AG09309 (cell line): ENCODE measurements at regions not wholly inside any gene's neighbourhood (a gene's known extent, or its start where the extent isn't known, plus 50 kb on each side); places are given as distances from the start of the nearest gene placed in this dataset.

Experiments used
- DNase-seq: peaks from one replicate; pipeline ENCODE4 v3.0.0-alpha.2; 2010; ENCODE audit warnings: low read depth
- H3K4me3 ChIP-seq: 2 replicates; pipeline ENCODE4 v1.5.1; 2011; ENCODE audit warnings: mild to moderate bottlenecking, low read depth, low read length, moderate library complexity; ENCODE audit not compliant: control insufficient read depth
- TF ChIP-seq, protein P1 (sequence below): IDR thresholded peaks from 2 replicates; pipeline ENCODE4 v1.5.1; 2011; ENCODE audit warnings: mild to moderate bottlenecking, low read depth, low read length, inconsistent platforms; ENCODE audit not compliant: insufficient read depth, control insufficient read depth; ENCODE audit errors: missing control alignments

DNA sequence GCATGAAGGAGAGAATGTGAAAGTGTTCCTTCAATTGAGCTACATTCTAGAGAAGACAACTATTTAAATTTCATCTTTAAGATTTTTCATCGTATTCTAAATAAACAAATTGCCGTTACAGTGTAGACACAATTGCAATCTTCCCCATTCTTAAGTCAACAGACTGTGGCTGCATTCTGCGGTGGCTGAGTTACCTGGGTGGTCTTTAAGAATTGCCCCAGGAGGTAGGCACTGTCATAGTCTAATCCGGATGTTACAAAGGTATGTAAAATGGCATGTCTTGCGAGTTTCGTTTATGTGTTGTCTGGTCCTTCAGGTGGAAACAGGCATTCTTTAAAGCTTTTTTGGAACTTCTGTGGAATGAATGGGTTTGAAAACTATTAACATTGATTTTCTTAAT, 586.1 kb upstream of the PITX2 start:
- DNase-seq = no peak
- H3K4me3 ChIP-seq = no peak overlapping the region
- TF ChIP-seq, protein P1, sequence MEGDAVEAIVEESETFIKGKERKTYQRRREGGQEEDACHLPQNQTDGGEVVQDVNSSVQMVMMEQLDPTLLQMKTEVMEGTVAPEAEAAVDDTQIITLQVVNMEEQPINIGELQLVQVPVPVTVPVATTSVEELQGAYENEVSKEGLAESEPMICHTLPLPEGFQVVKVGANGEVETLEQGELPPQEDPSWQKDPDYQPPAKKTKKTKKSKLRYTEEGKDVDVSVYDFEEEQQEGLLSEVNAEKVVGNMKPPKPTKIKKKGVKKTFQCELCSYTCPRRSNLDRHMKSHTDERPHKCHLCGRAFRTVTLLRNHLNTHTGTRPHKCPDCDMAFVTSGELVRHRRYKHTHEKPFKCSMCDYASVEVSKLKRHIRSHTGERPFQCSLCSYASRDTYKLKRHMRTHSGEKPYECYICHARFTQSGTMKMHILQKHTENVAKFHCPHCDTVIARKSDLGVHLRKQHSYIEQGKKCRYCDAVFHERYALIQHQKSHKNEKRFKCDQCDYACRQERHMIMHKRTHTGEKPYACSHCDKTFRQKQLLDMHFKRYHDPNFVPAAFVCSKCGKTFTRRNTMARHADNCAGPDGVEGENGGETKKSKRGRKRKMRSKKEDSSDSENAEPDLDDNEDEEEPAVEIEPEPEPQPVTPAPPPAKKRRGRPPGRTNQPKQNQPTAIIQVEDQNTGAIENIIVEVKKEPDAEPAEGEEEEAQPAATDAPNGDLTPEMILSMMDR = no peak

DNA sequence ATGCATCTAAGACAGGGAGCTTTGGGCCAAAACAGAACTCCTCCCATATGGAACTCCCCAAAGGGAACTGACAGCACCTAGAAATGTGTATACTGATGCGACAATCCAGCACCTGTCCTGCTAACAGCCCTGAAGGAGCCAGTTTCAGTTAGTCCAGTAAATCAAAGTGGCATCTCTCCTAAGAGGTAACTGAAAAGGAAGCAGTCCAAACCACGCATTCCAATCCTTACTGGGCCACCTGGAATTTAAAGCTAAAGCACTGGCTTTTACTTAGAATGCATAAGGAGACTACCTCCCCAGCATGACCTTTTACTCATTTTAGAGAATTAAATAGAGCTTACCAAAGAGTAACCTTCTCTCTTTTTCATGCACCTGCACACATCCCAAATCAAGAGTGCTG, 586.8 kb upstream of the PITX2 start:
- no peak overlapping the region for H3K4me3 ChIP-seq
- DNase-seq = no peak
- TF ChIP-seq, protein P1 = no peak

GRCh38 chr4:111210595-111210994, 587.7 kb upstream of the PITX2 start:
- TF ChIP-seq, protein P1 = no peak
- no peak overlapping the region for H3K4me3 ChIP-seq
- no peak for DNase-seq

DNA sequence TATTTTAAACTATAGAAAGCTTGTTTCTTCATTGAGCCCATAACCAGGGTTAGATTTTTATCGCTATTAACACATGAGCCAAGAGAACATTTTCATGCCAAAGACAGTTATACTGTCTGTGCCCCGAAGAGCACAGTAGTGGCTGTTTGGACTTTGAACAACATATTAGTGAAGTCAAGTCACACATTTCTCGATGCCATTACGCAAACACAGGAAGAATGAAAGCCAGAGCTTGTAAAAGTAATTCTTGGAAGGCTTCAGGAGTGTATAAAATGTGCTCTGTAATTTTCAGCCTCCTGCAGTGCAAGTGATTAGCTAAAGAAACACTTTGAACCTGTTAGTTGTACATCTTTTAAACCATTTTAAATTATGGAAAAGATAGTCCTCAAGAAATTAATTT, 590.7 kb upstream of the PITX2 start:
- DNase-seq = peak; percentile 40
- no peak overlapping the region for H3K4me3 ChIP-seq
- TF ChIP-seq, protein P1 = no peak

- no peak for DNase-seq
- TF ChIP-seq, protein P1 = no peak
- no peak overlapping the region for H3K4me3 ChIP-seq
Observed at GRCh38 chr4:111214371-111214770, 591.5 kb upstream of the PITX2 start.

DNA sequence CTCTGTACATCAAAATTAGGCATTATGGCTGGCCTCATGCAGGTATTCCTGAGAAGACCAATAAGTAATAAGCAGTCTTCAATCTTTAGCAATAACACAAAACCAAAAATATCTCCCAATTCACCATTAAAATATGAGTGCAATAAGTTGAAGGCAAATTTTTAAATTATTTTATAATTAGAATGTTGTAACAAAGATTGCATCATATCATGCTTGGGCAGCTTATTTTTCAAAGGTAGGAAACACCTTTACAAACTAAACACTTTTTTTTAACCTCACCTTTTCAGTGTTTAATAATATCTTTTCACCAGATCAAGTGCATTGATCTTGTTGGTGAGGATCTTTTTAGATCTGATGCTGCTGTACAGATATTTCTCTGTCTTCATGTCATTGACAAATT, 592.9 kb upstream of the PITX2 start:
- no peak overlapping the region for H3K4me3 ChIP-seq
- TF ChIP-seq, protein P1 = no peak
- DNase-seq = no peak

DNA sequence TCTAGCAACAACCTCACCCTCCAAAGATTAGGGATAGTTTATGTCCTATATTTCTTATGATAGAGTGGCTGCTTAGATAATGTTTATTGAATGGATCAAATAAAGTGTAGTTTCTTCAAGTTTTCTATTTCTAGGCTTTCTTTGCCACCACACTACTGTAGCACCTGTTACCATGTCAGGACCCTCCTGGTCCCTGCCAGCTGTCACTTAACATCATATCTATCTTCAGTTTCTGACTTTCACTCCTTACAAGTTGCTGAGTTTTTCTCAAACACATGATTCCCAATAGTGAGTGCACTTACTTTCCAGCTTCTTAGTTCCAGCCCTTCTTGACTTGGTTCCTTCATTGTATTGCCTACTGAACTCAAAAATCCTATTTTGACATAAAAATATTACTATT, 593.9 kb upstream of the PITX2 start:
- H3K4me3 ChIP-seq = no peak overlapping the region
- TF ChIP-seq, protein P1 = no peak
- DNase-seq = no peak
